SJSA1 (cell line): ENCODE measurements at regions not wholly inside any gene's neighbourhood (a gene's known extent, or its start where the extent isn't known, plus 50 kb on each side); places are given as distances from the start of the nearest gene placed in this dataset.

Experiments used
- DNase-seq, 2 experiments: peaks; one replicate each; pipeline ENCODE4 v3.0.0-alpha.2; 2015 to 2020; ENCODE audit warnings: low spot score in 2 of 2, low read depth in 1 of 2
- H3K27ac ChIP-seq: fragments of 250-450 bp; sonication (Bioruptor Pico); 2 replicates; pipeline ENCODE4 v1.5.1; 2020; ENCODE audit warnings: mild to moderate bottlenecking, moderate library complexity
- H3K27me3 ChIP-seq: fragments of 250-450 bp; sonication (Bioruptor Pico); replicated peaks from 2 replicates; pipeline ENCODE4 v1.5.1; 2020; ENCODE audit warnings: mild to moderate bottlenecking, moderate library complexity
- H3K36me3 ChIP-seq: fragments of 250-450 bp; sonication (Bioruptor Pico); 2 replicates; pipeline ENCODE4 v1.5.1; 2020; ENCODE audit warnings: mild to moderate bottlenecking
- H3K4me1 ChIP-seq: fragments of 250-450 bp; sonication (Bioruptor Pico); replicated peaks from 2 replicates; pipeline ENCODE4 v1.6.1; 2021; ENCODE audit warnings: mild to moderate bottlenecking
- H3K4me3 ChIP-seq: fragments of 250-450 bp; sonication (Bioruptor Pico); 2 replicates; pipeline ENCODE4 v1.5.1; 2020; ENCODE audit warnings: mild to moderate bottlenecking
- H3K9me3 ChIP-seq: fragments of 250-450 bp; sonication (Bioruptor Pico); replicated peaks from 2 replicates; pipeline ENCODE4 v1.5.1; 2020; ENCODE audit warnings: mild to moderate bottlenecking

DNA sequence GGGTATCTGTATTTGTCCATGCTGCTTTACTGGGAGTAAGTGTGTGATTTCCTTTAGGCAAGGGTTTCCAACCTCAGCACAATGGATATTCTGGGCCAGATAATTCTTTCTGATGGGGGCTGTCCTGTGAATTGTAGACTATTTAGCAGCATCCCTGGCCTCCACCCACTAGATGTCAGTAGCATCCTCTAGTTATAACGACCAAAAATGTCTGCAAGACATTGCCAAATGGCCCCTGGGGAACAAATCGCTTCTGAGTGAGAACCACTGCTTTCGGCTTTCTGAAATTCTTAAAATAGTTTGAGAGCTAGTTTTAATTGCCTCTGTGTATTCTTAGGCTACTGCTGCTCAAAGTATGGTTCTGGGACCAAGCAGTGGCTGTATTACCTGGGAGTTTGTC lies 81.2 kb upstream of the GPM6B start:
- Histone ChIP-seq H3K4me1 (no peaks in the 10 kb centered on the region), H3K4me3 (no peak overlapping the region), H3K27me3 (no peaks in the 10 kb centered on the region), H3K36me3 (no peaks in the 10 kb centered on the region), H3K9me3 (no peaks in the 10 kb centered on the region), H3K27ac (no peak overlapping the region)
- peak in 1 of 2 experiments; percentile 1 for DNase-seq

GRCh38 chrX:13897566-13897965 lies 80.7 kb upstream of the GPM6B start:
- Histone ChIP-seq H3K27ac (no peak overlapping the region), H3K4me3 (no peak overlapping the region), H3K27me3 (no peaks in the 10 kb centered on the region), H3K9me3 (no peaks in the 10 kb centered on the region), H3K36me3 (no peaks in the 10 kb centered on the region), H3K4me1 (no peaks in the 10 kb centered on the region)
- no peak for DNase-seq

GRCh38 chrX:13894888-13895565 lies 78.1 kb upstream of the GPM6B start:
- Histone ChIP-seq H3K9me3 (no peaks in the 10 kb centered on the region), H3K4me1 (no peaks in the 10 kb centered on the region), H3K27ac (no peak overlapping the region), H3K4me3 (no peak overlapping the region), H3K27me3 (no peaks in the 10 kb centered on the region), H3K36me3 (no peaks in the 10 kb centered on the region)
- no peak for DNase-seq

DNA sequence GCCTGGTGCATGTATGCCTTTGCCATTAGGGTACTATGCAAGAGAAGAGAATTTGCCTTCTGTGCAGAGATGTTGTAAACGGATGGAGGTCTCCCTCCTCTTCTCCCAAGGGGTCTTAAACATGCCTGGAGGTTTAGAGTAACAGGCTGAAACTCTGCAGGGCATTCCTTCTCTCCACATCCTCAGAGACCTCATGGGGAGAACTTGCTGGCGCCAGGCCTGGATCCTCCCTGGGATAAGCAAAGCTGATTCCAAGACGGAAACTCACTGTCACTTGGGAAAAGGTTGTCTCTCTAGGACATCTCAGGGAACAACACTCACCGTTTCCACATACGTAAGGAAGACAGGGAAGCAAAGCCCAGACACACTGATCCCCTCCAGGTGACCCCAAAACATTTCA lies 76.9 kb upstream of the GPM6B start:
- Histone ChIP-seq H3K4me3 (no peak overlapping the region), H3K36me3 (no peaks in the 10 kb centered on the region), H3K27ac (no peak overlapping the region), H3K4me1 (no peaks in the 10 kb centered on the region), H3K27me3 (no peaks in the 10 kb centered on the region), H3K9me3 (no peaks in the 10 kb centered on the region)
- no peak for DNase-seq

- no peak for DNase-seq
Observed at GRCh38 chrX:13892856-13893255, 76.0 kb upstream of the GPM6B start.

DNA sequence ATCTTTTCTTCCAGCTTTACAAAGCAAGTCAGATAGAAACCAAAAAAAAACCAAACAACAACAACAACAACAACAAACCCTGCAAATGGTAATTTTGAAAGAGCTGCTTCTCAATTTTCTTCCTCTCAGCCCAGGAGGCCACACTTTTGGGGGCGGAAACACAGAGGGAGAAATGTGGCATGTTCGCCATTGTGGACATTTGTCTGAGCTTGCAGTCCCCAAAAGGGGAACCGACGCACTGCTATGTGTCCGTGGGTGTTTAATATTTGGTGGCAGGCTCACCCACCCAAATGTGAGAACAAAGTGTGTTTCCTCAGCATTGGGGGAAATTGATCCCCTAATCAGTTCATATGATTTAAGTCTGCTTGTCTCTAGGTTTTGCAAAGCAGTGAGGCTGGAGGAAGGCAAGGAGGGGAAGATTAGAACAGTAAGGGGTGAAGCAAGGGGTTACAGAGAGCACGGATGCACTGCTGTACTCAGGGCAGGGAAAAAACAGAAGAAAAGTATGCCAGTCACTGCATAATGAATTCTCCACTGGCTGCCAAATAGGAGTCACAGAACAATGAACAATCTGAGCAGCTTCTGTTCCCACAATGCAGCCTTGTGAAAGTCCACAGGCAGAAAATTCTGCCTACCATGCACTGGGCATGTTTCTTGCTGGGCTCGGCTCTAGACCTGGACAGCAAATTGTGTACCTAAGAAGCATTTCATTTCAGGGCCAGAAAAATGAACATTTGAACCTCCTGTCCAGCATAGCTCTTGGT lies 74.7 kb upstream of the GPM6B start:
- no peak for DNase-seq
- Histone ChIP-seq H3K27me3 (no peaks in the 10 kb centered on the region), H3K27ac (no peak overlapping the region), H3K9me3 (no peaks in the 10 kb centered on the region), H3K4me1 (no peaks in the 10 kb centered on the region), H3K4me3 (no peak overlapping the region), H3K36me3 (no peaks in the 10 kb centered on the region)

More at GRCh38 chrX:13892856-13893255, 76.0 kb upstream of the GPM6B start:
- H3K4me3 ChIP-seq = no peak overlapping the region
- no peaks in the 10 kb centered on the region for H3K36me3 ChIP-seq
- no peaks in the 10 kb centered on the region for H3K27me3 ChIP-seq
- H3K4me1 ChIP-seq = no peaks in the 10 kb centered on the region
- H3K9me3 ChIP-seq = no peaks in the 10 kb centered on the region
- H3K27ac ChIP-seq = no peak overlapping the region

GRCh38 chrX:13890806-13891205 lies 73.9 kb upstream of the GPM6B start:
- Histone ChIP-seq H3K27me3 (no peaks in the 10 kb centered on the region), H3K9me3 (no peaks in the 10 kb centered on the region), H3K4me1 (no peaks in the 10 kb centered on the region), H3K36me3 (no peaks in the 10 kb centered on the region), H3K4me3 (no peak overlapping the region), H3K27ac (no peak overlapping the region)
- DNase-seq = no peak

- Histone ChIP-seq H3K9me3 (no peaks in the 10 kb centered on the region), H3K27ac (no peak overlapping the region), H3K4me3 (no peak overlapping the region), H3K27me3 (no peaks in the 10 kb centered on the region), H3K36me3 (no peaks in the 10 kb centered on the region), H3K4me1 (no peaks in the 10 kb centered on the region)
- no peak for DNase-seq
Observed at GRCh38 chrX:13888284-13888683, 71.4 kb upstream of the GPM6B start.

GRCh38 chrX:13885591-13885990 lies 68.7 kb upstream of the GPM6B start:
- H3K27me3 ChIP-seq = no peaks in the 10 kb centered on the region
- no peaks in the 10 kb centered on the region for H3K36me3 ChIP-seq
- no peak for DNase-seq
- H3K27ac ChIP-seq = no peak overlapping the region
- no peaks in the 10 kb centered on the region for H3K9me3 ChIP-seq
- no peak overlapping the region for H3K4me3 ChIP-seq
- H3K4me1 ChIP-seq = no peaks in the 10 kb centered on the region

DNA sequence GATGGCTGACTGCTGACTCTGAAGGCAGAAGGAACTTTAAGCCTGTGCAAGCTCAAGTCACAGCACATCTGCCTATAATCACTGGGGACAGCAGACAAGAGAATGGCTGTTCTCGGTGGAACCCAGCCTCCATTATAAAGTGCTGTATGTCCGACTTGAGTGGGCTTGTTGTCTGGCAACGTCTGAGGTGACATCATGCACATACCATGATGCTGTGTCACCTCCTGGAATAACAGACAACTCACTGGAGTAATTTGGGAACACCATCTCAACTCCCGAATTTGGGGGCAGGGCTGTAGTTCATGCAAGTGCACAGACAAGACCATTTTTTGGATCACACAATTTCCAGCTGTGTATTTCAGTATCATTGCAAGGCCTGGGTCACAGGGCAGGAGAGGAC lies 59.8 kb upstream of the GPM6B start:
- Histone ChIP-seq H3K4me3 (no peak overlapping the region), H3K27me3 (no peaks in the 10 kb centered on the region), H3K27ac (no peak overlapping the region), H3K9me3 (no peaks in the 10 kb centered on the region), H3K4me1 (peaks cover 6% of the 10 kb centered on the region; the same call in 1 of the 2 replicates), H3K36me3 (no peaks in the 10 kb centered on the region)
- peak in 1 of 2 experiments; percentile 38 for DNase-seq

DNA sequence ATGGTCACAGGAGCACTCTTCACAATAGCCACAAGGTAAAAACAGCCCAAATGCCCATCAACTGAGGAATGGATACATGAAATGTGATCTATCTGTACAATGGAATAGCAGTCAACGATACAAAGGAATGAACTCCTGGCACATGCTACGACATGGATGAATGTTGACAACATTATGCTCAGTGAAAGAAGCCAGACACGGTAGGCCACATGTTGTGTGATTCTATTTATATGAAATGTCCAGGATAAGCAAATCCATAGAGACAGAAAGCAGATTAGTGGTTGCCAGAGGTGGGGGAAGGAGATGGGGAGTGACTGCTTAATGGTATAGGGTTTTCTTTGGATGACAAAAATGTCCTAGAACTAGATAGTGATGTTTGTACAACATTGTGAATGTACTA lies 58.7 kb upstream of the GPM6B start:
- H3K27me3 ChIP-seq = no peaks in the 10 kb centered on the region
- no peak overlapping the region for H3K27ac ChIP-seq
- no peak for DNase-seq

DNA sequence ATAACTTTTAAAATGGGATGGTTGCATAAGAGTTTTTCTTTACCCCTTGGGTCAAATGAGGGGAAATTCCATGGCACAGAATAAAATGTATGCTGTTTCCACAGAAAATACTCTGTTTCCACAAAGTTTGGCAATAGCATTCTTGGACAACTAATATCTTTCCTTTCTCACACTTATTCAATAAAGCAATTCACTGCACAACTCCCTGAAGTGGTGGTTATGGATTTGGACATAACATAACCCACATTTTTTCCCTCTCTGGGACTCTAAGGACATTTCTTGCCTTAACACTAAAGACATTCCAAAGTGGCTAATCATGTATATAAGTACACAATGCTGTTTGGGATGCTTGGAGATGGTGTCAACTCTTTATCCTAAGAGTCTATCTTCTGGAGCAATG lies 51.7 kb upstream of the GPM6B start:
- H3K27ac ChIP-seq = no peak overlapping the region
- H3K9me3 ChIP-seq = no peaks in the 10 kb centered on the region
- H3K36me3 ChIP-seq = no peaks in the 10 kb centered on the region
- no peak for DNase-seq
- no peaks in the 10 kb centered on the region for H3K4me1 ChIP-seq
- no peaks in the 10 kb centered on the region for H3K27me3 ChIP-seq
- no peak overlapping the region for H3K4me3 ChIP-seq

More for the DNA sequence above, 58.7 kb upstream of the GPM6B start:
- no peak overlapping the region for H3K4me3 ChIP-seq
- H3K4me1 ChIP-seq = peaks cover 6% of the 10 kb centered on the region; the same call in 1 of the 2 replicates
- no peaks in the 10 kb centered on the region for H3K36me3 ChIP-seq
- no peaks in the 10 kb centered on the region for H3K9me3 ChIP-seq
